ENCODE measurements at regions not wholly inside any gene's neighbourhood (a gene's known extent, or its start where the extent isn't known, plus 50 kb on each side); places are given as distances from the start of the nearest gene placed in this dataset.
"Not testable (repeated sequence)": the region's sequence is repeated elsewhere in the genome, so short reads cannot be mapped to it uniquely, and the experiment has no call there.

- DNase-seq (ENCODE audit: low read depth, low spot score), result no peak
These were observed 1245.6 kb upstream of the SEL1L start for GRCh38 chr14:82779301-82779700.

GRCh38 chr14:82785756-82786482 is 1252.3 kb upstream of the SEL1L start:
- no peak for DNase-seq (ENCODE audit: low read depth, low spot score)

- DNase-seq (ENCODE audit: low read depth, low spot score), result no peak
These were observed 1252.8 kb upstream of the SEL1L start for GRCh38 chr14:82786483-82786880.

- no peak for DNase-seq (ENCODE audit: low read depth, low spot score)
These were observed 1262.4 kb upstream of the SEL1L start for GRCh38 chr14:82796086-82796485.

- no peak for DNase-seq (ENCODE audit: low read depth, low spot score)
These were observed 1264.6 kb upstream of the SEL1L start for GRCh38 chr14:82798276-82798675.

- DNase-seq (ENCODE audit: low read depth, low spot score), result no peak
These were observed 1272.5 kb upstream of the SEL1L start for GRCh38 chr14:82805892-82806825.

GRCh38 chr14:82811246-82811645 is 1277.6 kb upstream of the SEL1L start:
- DNase-seq (ENCODE audit: low read depth, low spot score), result no peak

- not testable (repeated sequence) for DNase-seq (ENCODE audit: low read depth, low spot score)
These were observed 1280.7 kb upstream of the SEL1L start for GRCh38 chr14:82814339-82814738.

- DNase-seq (ENCODE audit: low read depth, low spot score), result no peak
These were observed 1296.9 kb upstream of the SEL1L start for GRCh38 chr14:82830596-82830995.

GRCh38 chr14:82836256-82836950 is 1302.8 kb upstream of the SEL1L start:
- DNase-seq (ENCODE audit: low read depth, low spot score), result no peak

GRCh38 chr14:82837611-82838140 is 1304.0 kb upstream of the SEL1L start:
- DNase-seq (ENCODE audit: low read depth, low spot score), result no peak

- DNase-seq (ENCODE audit: low read depth, low spot score), result no peak
These were observed 1316.9 kb upstream of the SEL1L start for GRCh38 chr14:82850576-82850975.

GRCh38 chr14:82854131-82854530 is 1320.5 kb upstream of the SEL1L start:
- DNase-seq (ENCODE audit: low read depth, low spot score), result no peak

- DNase-seq (ENCODE audit: low read depth, low spot score), result no peak
These were observed 1321.2 kb upstream of the SEL1L start for GRCh38 chr14:82854901-82855300.

GRCh38 chr14:82855912-82856391 is 1322.3 kb upstream of the SEL1L start:
- no peak for DNase-seq (ENCODE audit: low read depth, low spot score)

- DNase-seq (ENCODE audit: low read depth, low spot score), result no peak
These were observed 1327.7 kb upstream of the SEL1L start for GRCh38 chr14:82861313-82861712.

- no peak for DNase-seq (ENCODE audit: low read depth, low spot score)
These were observed 1338.8 kb upstream of the SEL1L start for GRCh38 chr14:82872494-82872893.

GRCh38 chr14:82878951-82879350 is 1345.3 kb upstream of the SEL1L start:
- no peak for DNase-seq (ENCODE audit: low read depth, low spot score)

GRCh38 chr14:82879949-82880535 is 1346.4 kb upstream of the SEL1L start:
- no peak for DNase-seq (ENCODE audit: low read depth, low spot score)

GRCh38 chr14:82886670-82887069 is 1353.0 kb upstream of the SEL1L start:
- no peak for DNase-seq (ENCODE audit: low read depth, low spot score)

GRCh38 chr14:82889701-82890100 is 1356.0 kb upstream of the SEL1L start:
- no peak for DNase-seq (ENCODE audit: low read depth, low spot score)
